ENCODE measurements at regions not wholly inside any gene's neighbourhood (a gene's known extent, or its start where the extent isn't known, plus 50 kb on each side); places are given as distances from the start of the nearest gene placed in this dataset.

DNA sequence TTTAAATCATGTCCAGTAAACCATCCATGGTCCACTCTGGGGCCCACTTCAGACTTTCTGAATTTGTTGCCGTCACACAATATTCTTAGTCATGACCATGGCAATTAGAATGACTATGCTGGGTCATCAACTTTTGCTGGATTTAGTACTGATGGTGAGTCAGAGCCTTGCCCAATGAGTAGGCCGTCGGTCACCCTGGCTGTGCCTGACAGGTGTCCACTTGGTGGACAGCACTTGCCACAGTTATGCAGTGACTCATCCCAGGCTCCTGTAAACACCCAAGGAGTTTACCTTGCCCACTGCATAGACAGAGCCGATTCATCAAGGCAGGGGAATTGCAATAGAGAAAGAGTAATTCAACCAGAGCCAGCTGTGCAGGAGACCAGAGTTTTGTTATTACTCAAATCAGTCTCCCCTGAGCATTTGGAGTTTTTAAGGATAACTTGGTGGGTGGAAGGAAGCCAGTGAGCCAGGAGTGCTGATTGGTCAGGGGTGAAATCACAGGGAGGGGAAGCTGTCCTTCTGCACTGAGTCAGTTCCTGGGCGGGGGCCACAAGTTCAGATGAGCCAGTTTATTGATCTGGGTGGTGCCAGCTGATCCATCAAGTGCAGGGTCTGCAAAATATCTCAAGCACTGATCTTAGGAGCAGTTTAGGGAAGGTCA lies 333.8 kb downstream of the PTPRU start:
- no peak overlapping the region for H3K4me3 ChIP-seq (ENCODE audit: control insufficient read depth, low read depth, low read length)
- peak; percentile 45 for DNase-seq (ENCODE audit: low read depth)
- TF ChIP-seq, protein P1, sequence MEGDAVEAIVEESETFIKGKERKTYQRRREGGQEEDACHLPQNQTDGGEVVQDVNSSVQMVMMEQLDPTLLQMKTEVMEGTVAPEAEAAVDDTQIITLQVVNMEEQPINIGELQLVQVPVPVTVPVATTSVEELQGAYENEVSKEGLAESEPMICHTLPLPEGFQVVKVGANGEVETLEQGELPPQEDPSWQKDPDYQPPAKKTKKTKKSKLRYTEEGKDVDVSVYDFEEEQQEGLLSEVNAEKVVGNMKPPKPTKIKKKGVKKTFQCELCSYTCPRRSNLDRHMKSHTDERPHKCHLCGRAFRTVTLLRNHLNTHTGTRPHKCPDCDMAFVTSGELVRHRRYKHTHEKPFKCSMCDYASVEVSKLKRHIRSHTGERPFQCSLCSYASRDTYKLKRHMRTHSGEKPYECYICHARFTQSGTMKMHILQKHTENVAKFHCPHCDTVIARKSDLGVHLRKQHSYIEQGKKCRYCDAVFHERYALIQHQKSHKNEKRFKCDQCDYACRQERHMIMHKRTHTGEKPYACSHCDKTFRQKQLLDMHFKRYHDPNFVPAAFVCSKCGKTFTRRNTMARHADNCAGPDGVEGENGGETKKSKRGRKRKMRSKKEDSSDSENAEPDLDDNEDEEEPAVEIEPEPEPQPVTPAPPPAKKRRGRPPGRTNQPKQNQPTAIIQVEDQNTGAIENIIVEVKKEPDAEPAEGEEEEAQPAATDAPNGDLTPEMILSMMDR (IDR thresholded peaks at IDR 0.05; ENCODE audit: control insufficient read depth, insufficient read depth, low read depth, low read length, missing control alignments): no peak

DNA sequence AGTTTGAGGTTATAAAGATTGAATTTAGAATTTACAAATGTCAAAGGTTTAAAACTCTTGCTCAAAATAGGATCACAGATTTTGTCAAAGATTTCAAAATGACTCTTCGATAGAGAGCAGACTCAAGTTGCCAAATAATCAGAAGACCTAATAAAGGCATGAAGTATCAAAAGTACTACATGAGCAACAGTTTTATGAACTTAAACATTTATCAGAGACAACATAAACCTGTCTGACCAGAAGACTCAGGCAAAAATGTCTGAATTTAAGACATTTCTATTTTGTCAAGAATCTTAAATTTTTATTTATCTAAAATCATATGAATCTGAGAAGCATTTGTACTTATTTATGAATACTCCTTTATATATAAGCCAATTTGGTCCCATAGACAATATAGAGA lies 330.9 kb downstream of the PTPRU start:
- TF ChIP-seq, protein P1 (IDR thresholded peaks at IDR 0.05; ENCODE audit: control insufficient read depth, insufficient read depth, low read depth, low read length, missing control alignments): no peak
- H3K4me3 ChIP-seq (ENCODE audit: control insufficient read depth, low read depth, low read length): no peak overlapping the region
- DNase-seq (ENCODE audit: low read depth): no peak

DNA sequence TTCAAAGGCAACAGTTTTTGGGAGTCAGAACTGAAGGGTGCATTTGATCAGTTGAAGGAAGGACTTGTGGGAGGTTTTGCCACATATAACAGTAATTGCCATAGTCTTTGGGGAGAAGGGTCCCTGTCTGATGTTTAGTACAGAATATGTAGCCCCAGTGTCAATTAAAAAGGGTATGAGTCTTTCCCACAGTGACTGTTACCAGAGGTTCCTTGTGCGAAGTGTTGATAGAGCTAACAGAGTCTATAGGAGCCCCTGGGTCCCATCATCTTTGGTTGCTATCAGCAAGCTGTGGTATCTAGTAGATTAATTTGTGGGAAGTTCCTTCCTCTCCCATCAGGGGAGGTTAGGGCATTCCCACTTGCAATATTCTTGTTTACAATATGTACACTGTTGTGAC lies 329.2 kb downstream of the PTPRU start:
- H3K4me3 ChIP-seq (ENCODE audit: control insufficient read depth, low read depth, low read length): no peak overlapping the region
- TF ChIP-seq, protein P1 (IDR thresholded peaks at IDR 0.05; ENCODE audit: control insufficient read depth, insufficient read depth, low read depth, low read length, missing control alignments): no peak
- DNase-seq (ENCODE audit: low read depth): no peak

DNA sequence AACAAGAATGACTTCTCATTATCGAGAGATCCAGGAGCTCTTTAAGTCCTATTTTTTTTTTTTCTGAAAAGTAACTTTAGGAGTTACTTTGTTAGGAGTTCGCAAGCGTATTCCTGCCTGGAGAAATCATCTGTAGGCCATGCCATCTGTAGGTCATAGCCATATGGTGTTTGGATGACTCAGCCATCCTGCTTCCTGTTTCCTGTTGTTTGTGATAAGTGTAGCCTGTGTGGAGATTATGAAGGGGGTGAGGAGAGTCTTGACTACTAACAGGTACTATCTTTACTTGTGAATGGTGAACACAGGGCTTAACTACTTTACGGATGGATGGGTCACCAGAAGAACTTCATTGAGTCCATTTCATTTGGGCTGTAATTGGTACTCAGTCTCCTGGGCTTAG lies 327.2 kb downstream of the PTPRU start:
- no peak overlapping the region for H3K4me3 ChIP-seq (ENCODE audit: control insufficient read depth, low read depth, low read length)
- DNase-seq (ENCODE audit: low read depth): no peak
- TF ChIP-seq, protein P1 (IDR thresholded peaks at IDR 0.05; ENCODE audit: control insufficient read depth, insufficient read depth, low read depth, low read length, missing control alignments): no peak

DNA sequence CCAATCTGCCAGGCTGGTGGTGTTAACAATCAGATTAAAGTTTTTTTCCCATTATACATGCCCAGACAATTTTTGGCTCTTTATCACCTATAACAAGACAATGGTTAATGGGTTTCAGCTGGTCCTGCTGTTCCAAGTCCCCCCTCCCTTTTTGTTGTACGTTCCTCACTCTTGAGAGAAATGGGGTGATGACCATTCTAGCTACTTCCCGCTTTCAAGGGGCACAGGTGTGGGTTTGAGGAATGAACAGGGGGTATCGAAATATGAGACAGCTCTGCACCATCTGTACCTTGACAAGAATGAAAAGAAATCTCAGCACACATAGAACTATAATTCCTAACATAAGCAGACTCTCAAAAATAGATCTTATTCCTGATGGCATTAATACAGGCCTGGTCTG lies 326.8 kb downstream of the PTPRU start:
- H3K4me3 ChIP-seq (ENCODE audit: control insufficient read depth, low read depth, low read length): no peak overlapping the region
- TF ChIP-seq, protein P1 (IDR thresholded peaks at IDR 0.05; ENCODE audit: control insufficient read depth, insufficient read depth, low read depth, low read length, missing control alignments): no peak
- DNase-seq (ENCODE audit: low read depth): no peak

DNA sequence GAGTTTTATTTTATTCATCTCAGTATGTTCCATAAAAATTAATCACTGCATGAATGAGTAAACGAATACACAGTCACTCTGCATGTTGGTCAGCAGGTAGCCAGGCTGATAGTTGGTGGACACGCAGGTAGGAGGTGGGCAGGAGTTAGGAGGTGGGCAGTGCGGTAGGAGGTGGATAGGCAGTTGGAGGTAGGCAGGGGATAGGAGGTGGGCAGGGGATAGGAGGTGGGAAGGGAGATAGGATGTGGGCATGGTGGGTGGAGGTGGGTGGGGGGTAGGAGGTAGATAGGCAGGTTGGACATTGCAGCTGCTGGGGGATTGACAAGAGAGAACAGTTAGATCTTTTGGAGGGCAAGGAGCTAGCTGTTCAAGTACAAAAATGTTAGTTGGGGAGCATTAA lies 322.7 kb downstream of the PTPRU start:
- no peak overlapping the region for H3K4me3 ChIP-seq (ENCODE audit: control insufficient read depth, low read depth, low read length)
- no peak for DNase-seq (ENCODE audit: low read depth)
- TF ChIP-seq, protein P1 (IDR thresholded peaks at IDR 0.05; ENCODE audit: control insufficient read depth, insufficient read depth, low read depth, low read length, missing control alignments): no peak

Data from AG09309 (cell line).